ENCODE measurements at regions not wholly inside any gene's neighbourhood (a gene's known extent, or its start where the extent isn't known, plus 50 kb on each side); places are given as distances from the start of the nearest gene placed in this dataset.

DNA sequence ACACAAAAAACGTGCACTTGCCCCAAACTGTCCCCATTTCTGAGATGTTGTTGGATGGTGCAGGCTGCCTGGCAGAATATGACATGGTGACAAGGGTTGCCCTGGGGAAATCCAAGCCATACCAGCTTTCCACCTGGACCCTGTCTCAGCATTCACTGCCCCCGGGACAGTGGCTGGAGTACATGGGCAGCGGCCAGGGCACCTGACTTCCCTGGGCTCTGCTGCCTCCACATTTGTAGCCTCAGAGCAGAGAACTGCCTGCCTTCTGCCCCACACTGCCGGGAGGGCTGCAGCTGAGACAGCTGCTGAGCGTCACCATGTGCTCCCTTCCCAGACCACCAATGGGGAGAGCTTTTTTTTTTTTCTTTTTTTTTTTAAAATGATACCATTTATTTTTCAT, 222.9 kb upstream of the ZNF32 start:
- TF ChIP-seq CTCF (IDR thresholded peaks at IDR 0.05; ENCODE audit: low read length) (no peak), EZH2 (optimal IDR thresholded peaks at IDR 0.05; ENCODE audit: low read depth, low read length) (no peak), EZH2phosphoT487 (IDR thresholded peaks at IDR 0.05; ENCODE audit: low read length) (no peak)
